ENCODE measurements at regions not wholly inside any gene's neighbourhood (a gene's known extent, or its start where the extent isn't known, plus 50 kb on each side); places are given as distances from the start of the nearest gene placed in this dataset.
"Not testable (repeated sequence)": the region's sequence is repeated elsewhere in the genome, so short reads cannot be mapped to it uniquely, and the experiment has no call there.

DNA sequence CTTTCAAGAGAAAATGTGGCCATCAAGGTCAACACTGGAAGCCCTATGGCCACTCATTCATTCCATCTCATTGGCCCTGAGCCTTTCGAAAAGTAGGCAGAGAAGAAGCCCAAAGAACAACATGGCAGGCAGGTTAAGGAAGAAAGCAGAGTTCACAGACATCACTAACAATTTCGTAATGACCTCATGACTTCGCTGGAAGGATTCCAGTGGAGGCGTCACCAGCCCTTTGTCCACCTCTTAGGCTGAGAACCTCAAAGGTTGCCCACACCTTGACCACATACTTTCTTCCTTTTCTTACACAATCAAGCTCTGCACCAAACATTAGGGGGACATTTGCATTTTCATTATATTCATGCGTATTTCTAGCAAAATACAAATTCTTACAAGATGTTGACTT is 252.4 kb upstream of the PLGLB2 start:
- TF ChIP-seq EZH2 (IDR thresholded peaks at IDR 0.05; ENCODE audit: low read length, unreplicated experiment); CTCF (conservative IDR thresholded peaks at IDR 0.05; ENCODE audit: low read depth, low read length): not testable (repeated sequence)

All from PC-3 (cell line).